Activated CD4-positive, CD25-positive, alpha-beta regulatory T cell treated with anti-CD3 and anti-CD28 coated beads, Interleukin-2, amount 50 U/mL, for 72 hours (primary cell): ENCODE measurements at regions not wholly inside any gene's neighbourhood (a gene's known extent, or its start where the extent isn't known, plus 50 kb on each side); places are given as distances from the start of the nearest gene placed in this dataset.
"Not testable (repeated sequence)": the region's sequence is repeated elsewhere in the genome, so short reads cannot be mapped to it uniquely, and the experiment has no call there.

Source experiments
- DNase-seq: peaks from one replicate; pipeline ENCODE4 v3.0.0; 2021

- DNase-seq: not testable (repeated sequence)
These were observed 289.0 kb upstream of the C1QTNF3 start for GRCh38 chr5:34331928-34332454.

DNA sequence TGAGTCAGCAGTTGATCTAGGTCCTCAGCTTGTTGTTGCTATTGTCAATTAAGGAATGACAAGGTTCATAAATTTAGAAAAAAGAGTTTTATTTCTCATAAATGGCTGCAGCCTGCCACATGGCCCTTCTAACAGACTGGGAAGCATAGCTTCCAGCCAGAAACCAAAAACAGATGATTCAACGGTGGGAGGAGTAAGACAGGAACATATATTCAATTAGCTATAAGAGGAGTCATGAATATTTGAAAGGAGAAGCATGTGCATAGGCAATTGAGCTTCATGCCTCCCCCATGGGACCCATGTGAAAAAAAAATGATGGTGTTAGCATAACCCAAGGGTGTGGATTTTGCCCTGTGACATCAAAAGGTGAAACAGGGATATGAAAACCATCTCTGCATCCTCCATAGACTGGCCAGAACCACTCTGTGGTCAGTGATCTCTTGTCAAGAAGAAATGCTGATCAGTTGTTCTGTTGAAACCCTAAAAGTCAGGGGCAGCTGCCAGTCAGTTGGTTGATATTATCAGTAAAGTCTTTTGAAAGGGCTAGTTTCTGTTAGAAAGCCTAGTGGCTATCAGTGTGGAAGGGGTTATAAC, 296.5 kb upstream of the C1QTNF3 start:
- not testable (repeated sequence) for DNase-seq

GRCh38 chr5:34354440-34354839, 301.7 kb upstream of the RAI14 start:
- DNase-seq: not testable (repeated sequence)

GRCh38 chr5:34371417-34371816, 284.7 kb upstream of the RAI14 start:
- not testable (repeated sequence) for DNase-seq

GRCh38 chr5:34371817-34372216, 284.3 kb upstream of the RAI14 start:
- DNase-seq: not testable (repeated sequence)

GRCh38 chr5:34372739-34373138, 283.4 kb upstream of the RAI14 start:
- DNase-seq: not testable (repeated sequence)

GRCh38 chr5:34377651-34378050, 278.5 kb upstream of the RAI14 start:
- not testable (repeated sequence) for DNase-seq

DNA sequence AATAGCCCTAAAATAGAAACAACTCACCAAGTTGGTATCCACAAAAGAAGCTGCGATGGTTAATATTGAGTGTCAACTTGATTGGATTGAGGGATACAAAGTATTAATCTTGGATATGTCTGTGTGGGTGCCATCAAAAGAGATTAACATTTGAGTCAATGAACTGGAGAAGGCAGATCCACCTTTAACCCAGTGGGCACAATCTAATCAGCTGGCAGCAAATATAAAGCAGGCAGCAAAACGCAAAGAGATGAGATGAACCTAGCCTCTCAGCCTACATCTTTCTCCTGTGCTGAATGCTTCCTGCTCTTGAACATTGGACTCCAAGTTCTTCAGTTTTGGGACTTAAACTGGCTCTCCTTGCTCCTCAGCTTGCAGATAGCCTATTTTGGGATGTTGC, 277.6 kb upstream of the RAI14 start:
- DNase-seq: not testable (repeated sequence)

DNA sequence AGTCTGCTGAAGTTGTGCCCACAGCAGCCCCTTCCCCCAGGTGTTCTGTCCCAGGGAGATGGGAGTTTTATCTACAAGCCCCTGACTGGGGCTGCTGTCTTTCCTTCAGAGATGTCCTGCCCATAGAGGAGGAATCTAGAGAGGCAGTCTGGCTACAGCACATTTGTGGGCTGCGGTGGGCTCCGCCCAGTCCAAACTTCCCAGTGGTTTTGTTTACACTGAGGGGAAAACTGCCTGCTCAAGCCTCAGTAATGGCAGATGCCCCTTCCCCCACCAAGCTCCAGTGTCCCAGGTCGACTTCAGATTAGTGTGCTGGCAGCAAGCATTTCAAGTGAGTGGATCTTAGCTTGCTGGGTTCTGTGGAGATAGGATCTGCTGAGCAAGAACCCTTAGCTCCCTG, 267.4 kb upstream of the RAI14 start:
- not testable (repeated sequence) for DNase-seq

GRCh38 chr5:34409373-34409772, 246.8 kb upstream of the RAI14 start:
- no peak for DNase-seq

DNA sequence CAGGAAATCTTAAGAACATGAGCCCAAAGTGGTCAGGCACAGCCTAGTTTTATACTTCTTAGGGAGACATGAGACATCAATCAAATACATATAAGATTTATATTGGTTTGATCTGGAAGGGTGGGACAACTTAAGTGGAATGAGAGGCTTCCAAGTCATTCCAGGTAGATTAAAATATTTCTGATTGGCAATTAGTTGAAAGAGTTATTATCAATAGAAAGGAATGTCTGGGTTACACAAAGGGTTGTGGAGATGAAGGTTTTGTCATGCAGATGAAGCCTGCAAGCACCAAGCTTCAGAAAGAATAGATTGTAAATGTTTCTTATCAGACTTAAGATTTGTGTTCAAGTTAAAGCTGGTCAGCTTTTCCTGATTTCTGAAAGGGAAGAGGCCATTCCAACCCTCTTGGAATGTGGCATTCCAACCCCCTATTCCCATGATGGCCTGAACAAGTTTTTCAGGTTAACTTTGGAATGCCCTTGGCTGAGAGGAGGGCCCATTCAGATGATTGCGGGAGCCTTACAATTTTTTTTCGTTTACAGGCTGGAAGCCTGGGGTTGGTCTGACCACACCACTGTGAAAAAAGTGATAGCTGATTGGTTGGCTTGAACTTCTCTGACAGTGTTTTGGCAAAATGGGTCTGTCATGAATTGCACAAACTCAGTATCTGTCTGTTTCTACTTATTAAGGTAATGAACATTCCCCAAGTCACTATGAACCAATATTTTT, 245.6 kb upstream of the RAI14 start:
- DNase-seq: no peak

- no peak for DNase-seq
These were observed 244.4 kb upstream of the RAI14 start for GRCh38 chr5:34411470-34412346.

- DNase-seq: no peak
These were observed 243.4 kb upstream of the RAI14 start for GRCh38 chr5:34412736-34413135.

DNA sequence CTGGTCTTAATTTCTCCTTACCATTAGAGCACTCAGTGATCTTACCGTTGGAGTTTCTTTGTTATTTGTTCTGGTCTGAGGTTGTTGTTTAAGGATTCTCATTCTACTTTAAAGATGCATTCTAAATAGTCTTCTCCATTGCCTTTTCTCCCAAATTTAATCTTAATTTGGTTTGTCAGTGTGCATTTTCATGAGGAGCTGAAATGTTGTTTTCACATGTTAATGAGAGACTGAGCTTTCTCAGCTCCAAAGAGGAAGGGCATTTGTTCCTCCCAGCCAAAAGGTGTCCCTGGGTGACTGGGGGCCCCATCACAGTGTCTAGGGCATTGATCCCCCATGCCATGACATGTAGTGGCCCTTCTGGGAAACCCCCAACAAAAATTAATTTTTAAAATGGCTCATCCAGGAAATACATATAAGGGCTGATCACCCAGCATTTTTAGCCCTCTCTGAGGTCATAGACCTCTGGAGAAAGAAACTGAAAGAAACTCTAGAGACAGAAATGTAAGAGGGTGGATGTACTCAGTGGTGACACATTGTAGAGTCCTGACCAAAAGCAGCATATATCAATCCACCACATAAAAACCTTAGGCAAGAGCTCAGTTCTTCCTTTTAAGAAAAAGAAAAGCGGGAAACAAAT, 240.4 kb upstream of the RAI14 start:
- no peak for DNase-seq

DNA sequence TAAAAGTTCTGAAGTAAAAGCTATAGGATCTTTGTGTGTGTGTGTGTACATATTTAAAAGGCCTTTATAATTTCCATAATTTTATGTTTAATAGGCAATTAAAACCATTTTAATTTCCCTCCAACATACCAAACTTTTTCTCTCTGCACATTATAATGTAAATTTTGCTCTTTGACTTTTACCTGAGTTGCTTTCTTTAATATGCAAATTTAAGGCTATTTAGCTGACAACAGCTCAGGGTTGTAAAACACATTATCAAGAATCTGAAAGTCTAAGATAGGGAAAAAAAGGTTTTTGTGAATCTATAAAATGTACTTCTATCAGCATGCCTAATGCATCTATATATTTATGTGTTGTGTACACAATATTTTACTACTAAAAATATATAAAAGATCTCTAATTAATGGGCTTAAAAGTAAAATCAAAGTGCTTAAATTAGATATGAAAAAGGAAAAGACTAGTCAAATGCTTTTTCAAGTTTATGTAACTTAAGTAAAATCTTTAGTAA, 239.6 kb upstream of the RAI14 start:
- no peak for DNase-seq

DNA sequence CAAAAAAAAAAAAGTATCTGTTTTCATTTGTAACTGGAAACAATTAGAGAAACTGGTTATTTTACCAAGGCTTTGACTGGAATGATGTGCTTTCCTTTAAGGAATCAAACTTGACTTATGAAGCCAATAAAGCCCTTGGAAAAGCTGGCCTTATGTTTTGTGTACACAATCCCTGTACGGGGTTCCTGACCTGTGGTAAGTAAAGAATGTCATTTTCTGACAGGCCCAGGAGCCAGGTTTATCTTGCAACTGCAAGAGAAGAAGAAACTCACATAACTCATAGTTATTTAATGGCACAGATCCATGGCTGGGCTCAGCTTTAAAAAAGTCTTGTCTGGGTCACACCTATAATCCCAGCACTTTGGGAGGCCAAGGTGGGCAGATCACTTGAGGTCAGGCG, 235.9 kb upstream of the RAI14 start:
- DNase-seq: not testable (repeated sequence)

- DNase-seq: no peak
These were observed 219.2 kb upstream of the RAI14 start for GRCh38 chr5:34436761-34437501.

GRCh38 chr5:34439601-34440000, 216.5 kb upstream of the RAI14 start:
- DNase-seq: no peak

DNA sequence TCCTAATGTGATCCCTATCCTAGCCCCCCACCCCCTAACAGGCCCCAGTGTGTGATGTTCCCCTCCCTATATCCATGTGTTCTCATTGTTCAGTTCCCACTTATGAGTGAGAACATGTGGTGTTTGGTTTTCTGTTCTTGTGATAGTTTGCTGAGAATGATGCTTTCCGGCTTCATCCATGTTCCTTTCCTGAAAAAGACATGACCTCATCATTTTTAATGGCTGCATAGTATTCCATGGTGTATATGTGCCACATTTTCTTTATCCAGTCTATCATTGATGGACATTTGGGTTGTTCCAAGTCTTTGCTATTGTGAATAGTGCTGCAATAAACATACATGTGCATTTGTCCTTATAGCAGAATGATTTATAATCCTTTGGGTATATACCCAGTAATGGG, 214.4 kb upstream of the RAI14 start:
- not testable (repeated sequence) for DNase-seq

GRCh38 chr5:34447424-34447823, 208.7 kb upstream of the RAI14 start:
- DNase-seq: no peak

GRCh38 chr5:34449639-34450038, 206.5 kb upstream of the RAI14 start:
- DNase-seq: no peak

- no peak for DNase-seq
These were observed 205.8 kb upstream of the RAI14 start for GRCh38 chr5:34450338-34450737.
